ENCODE measurements at regions not wholly inside any gene's neighbourhood (a gene's known extent, or its start where the extent isn't known, plus 50 kb on each side); places are given as distances from the start of the nearest gene placed in this dataset.
"Not testable (repeated sequence)": the region's sequence is repeated elsewhere in the genome, so short reads cannot be mapped to it uniquely, and the experiment has no call there.

DNA sequence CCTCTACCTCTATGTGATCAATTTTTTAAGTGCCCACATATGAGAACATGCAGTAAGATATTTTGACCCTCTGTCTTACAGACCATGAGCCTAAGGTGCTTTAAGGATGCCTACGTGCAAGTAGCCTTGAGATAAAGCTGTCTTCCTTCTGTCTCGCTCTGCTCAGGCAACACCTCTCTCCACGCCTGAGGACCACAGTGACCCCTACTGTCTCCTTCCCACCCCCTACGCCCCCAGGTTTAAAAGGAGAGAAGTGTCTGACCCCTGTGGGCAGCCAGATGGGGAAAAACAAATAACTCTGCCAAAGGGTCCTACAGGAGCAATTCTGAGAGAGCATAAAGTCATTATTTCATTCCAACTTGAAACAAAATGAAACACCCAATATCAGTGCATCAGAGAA is 286.4 kb upstream of the TMEM132C start:
- no peak for DNase-seq (ENCODE audit: low read depth)
- H3K4me3 ChIP-seq (ENCODE audit: low read depth, low read length), result no peak overlapping the region
- TF ChIP-seq, protein P1, sequence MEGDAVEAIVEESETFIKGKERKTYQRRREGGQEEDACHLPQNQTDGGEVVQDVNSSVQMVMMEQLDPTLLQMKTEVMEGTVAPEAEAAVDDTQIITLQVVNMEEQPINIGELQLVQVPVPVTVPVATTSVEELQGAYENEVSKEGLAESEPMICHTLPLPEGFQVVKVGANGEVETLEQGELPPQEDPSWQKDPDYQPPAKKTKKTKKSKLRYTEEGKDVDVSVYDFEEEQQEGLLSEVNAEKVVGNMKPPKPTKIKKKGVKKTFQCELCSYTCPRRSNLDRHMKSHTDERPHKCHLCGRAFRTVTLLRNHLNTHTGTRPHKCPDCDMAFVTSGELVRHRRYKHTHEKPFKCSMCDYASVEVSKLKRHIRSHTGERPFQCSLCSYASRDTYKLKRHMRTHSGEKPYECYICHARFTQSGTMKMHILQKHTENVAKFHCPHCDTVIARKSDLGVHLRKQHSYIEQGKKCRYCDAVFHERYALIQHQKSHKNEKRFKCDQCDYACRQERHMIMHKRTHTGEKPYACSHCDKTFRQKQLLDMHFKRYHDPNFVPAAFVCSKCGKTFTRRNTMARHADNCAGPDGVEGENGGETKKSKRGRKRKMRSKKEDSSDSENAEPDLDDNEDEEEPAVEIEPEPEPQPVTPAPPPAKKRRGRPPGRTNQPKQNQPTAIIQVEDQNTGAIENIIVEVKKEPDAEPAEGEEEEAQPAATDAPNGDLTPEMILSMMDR (IDR thresholded peaks at IDR 0.05; ENCODE audit: low read depth, low read length), result no peak
- TF ChIP-seq, protein P2, sequence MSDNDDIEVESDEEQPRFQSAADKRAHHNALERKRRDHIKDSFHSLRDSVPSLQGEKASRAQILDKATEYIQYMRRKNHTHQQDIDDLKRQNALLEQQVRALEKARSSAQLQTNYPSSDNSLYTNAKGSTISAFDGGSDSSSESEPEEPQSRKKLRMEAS (IDR thresholded peaks at IDR 0.05; ENCODE audit: low read depth, low read length), result no peak
- no peak for TF ChIP-seq MYC (IDR thresholded peaks at IDR 0.05; ENCODE audit: low read depth, low read length)
- TF ChIP-seq POLR2A (IDR thresholded peaks at IDR 0.05; ENCODE audit: extremely low read depth, insufficient read length), result no peak

DNA sequence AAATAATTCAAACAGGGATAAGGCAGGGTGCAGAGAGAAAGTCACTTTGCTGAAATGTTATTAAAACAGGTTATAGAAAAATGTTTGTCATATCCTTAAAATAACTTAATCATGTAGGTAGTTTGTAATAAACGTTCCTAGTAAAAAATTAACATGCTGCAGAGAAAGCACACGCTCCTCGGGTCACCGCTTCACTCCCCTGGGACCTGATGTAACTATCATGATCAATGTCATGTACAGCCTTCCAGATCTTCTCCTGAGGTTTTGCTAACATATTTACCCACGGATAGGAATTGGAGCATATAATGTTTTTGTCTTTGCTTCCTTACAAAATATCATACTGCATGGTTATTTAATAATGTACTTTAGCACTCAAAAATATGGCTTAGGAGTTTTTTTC is 285.1 kb upstream of the TMEM132C start:
- DNase-seq (ENCODE audit: low read depth), result no peak
- no peak overlapping the region for H3K4me3 ChIP-seq (ENCODE audit: low read depth, low read length)
- TF ChIP-seq POLR2A (IDR thresholded peaks at IDR 0.05; ENCODE audit: extremely low read depth, insufficient read length) (no peak), MYC (IDR thresholded peaks at IDR 0.05; ENCODE audit: low read depth, low read length) (no peak)
- TF ChIP-seq, protein P1 (IDR thresholded peaks at IDR 0.05; ENCODE audit: low read depth, low read length), result no peak
- TF ChIP-seq, protein P2 (IDR thresholded peaks at IDR 0.05; ENCODE audit: low read depth, low read length), result no peak

DNA sequence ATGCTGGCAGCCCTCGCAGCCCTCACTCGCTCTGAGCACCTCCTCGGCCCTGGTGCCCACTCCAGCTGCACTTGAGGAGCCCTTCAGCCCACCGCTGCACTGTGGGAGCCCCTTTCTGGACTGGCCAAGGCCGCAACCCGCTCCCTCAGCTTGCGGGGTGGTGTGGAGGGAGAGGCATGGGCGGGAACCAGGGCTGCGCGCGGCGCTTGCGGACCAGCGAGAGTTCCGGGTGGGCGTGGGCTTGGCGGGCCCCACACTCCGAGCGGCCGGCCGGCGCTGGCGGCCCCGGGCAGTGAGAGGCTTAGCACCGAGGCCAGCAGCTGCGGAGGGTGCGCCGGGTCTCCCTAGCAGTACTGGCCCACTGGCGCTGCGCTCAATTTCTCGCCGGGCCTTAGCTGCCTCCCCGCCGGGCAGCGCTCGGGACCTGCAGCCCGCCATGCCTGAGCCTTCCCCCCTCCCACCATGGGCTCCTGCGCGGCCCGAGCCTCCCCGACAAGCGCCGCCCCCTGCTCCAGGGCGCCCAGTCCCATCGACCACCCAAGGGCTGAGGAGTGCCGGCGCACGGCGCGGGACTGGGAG is 283.7 kb upstream of the TMEM132C start:
- H3K4me3 ChIP-seq (ENCODE audit: low read depth, low read length); DNase-seq (ENCODE audit: low read depth): not testable (repeated sequence)

DNA sequence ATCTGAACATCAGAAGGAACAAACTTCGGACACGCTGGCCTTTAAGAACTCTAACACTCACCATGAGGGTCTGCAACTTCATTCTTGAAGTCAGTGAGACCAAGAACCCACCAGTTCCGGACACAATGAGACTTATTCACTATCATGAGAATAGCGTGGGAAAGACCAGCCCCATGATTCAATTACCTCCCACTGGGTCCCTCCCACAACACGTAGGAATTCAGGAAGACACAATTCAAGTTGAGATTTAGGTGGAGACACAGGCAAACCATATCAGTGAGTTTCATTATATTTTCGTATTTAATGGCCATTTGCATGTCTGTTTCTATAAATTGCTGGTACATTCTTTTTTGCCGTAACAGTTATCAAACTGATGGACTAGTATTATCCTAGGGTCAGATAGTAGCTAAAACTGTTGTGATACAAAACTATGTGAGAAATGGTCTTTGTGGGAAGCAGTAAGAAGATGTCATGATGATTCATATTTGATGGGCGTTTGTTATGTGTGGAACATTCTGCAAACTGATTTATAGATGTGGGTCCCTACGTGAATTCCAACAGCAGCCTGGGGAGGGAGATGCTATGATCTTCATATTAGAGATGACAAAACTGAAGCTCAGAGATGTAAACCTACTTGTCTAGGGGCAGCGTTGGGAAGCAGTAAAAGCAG is 282.4 kb upstream of the TMEM132C start:
- no peak overlapping the region for H3K4me3 ChIP-seq (ENCODE audit: low read depth, low read length)
- TF ChIP-seq, protein P1 (IDR thresholded peaks at IDR 0.05; ENCODE audit: low read depth, low read length), result no peak
- TF ChIP-seq, protein P2 (IDR thresholded peaks at IDR 0.05; ENCODE audit: low read depth, low read length), result no peak
- no peak for TF ChIP-seq POLR2A (IDR thresholded peaks at IDR 0.05; ENCODE audit: extremely low read depth, insufficient read length)
- no peak for TF ChIP-seq MYC (IDR thresholded peaks at IDR 0.05; ENCODE audit: low read depth, low read length)
- no peak for DNase-seq (ENCODE audit: low read depth)

DNA sequence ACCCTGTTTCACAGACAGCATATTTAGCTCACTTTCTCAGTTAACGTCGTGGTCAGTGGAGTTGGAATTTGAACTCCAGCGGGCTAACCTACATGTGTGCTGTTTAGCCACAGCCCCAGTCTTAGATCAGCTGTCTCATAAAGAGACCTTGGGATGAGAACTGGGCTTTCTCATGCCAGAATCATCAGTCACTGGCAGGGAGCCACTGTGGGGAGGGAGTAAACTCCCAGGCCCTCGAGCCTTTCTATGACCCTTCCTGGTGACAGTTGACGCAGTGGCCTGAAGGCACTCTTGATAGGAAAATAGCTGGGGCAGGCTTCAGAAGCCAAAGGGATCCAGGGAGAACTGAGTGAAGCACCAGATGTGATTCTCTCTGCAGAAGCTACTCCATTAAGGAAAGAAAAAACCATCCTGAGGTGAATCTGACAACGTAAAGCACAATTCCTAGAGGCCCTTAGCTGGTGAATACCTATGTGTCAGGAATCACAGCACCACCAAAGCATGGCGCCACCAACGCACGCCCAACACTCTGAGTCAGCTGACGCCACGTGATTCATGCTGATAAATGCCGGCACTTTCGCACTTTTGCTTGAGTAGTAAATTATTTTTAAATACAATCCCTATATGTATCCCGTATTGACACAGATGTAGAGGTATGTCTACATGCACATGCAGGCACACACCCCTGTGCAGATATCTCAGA is 279.6 kb upstream of the TMEM132C start:
- no peak for DNase-seq (ENCODE audit: low read depth)
- TF ChIP-seq MYC (IDR thresholded peaks at IDR 0.05; ENCODE audit: low read depth, low read length) (no peak), POLR2A (IDR thresholded peaks at IDR 0.05; ENCODE audit: extremely low read depth, insufficient read length) (no peak)
- TF ChIP-seq, protein P2 (IDR thresholded peaks at IDR 0.05; ENCODE audit: low read depth, low read length), result no peak
- TF ChIP-seq, protein P1 (IDR thresholded peaks at IDR 0.05; ENCODE audit: low read depth, low read length), result no peak

DNA sequence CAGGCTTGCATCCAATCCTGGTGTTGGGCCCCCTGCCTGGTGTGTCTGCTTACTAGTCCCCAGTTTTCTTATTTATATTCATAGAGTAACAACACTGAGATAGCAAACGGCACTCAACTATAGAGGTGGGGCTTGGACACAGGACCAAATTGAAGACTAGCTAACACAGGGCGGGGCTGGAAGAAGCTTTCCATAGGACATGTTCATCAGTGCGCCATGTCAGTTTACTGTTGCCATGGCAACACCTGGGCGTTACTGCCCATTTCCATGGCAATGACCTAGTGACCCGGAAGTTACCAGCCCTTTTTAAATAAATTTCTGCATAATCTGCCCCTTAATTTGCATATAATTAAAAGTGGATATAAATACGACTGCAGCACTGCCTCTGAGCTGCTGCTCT is 275.5 kb upstream of the TMEM132C start:
- TF ChIP-seq MYC (IDR thresholded peaks at IDR 0.05; ENCODE audit: low read depth, low read length), result no peak
- no peak overlapping the region for H3K4me3 ChIP-seq (ENCODE audit: low read depth, low read length)
- no peak for DNase-seq (ENCODE audit: low read depth)

More for the DNA sequence above, 279.6 kb upstream of the TMEM132C start:
- no peak overlapping the region for H3K4me3 ChIP-seq (ENCODE audit: low read depth, low read length)
